Epidermal melanocyte (primary cell): ENCODE measurements at regions not wholly inside any gene's neighbourhood (a gene's known extent, or its start where the extent isn't known, plus 50 kb on each side); places are given as distances from the start of the nearest gene placed in this dataset.
A peak's percentile ranks its signal among the peaks of the same experiment; 100 is the strongest.
"Not testable (repeated sequence)": the region's sequence is repeated elsewhere in the genome, so short reads cannot be mapped to it uniquely, and the experiment has no call there.

ENCODE experiments used
- DNase-seq: peaks from one replicate; pipeline ENCODE4 v3.0.0; 2011; ENCODE audit warnings: low spot score; ENCODE audit not compliant: insufficient read length

DNA sequence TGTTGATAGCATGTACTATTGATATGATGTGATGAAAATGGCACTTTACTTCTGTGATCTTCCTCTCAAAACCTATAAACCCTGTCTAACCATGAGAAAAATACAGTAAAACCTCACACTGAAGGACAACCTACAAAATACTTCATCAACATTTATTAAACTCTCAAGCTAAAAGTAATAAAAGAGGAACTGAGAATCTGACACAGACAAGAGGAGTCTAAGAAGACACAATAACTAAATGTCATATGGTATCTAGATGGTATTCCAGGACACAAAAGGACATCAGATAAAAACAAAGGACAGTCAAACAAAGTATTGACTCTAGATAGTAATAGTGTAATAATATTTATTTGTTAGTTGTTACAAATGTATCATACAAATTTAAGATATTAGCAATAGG is 655.3 kb downstream of the SH3BGRL start:
- no peak for DNase-seq

DNA sequence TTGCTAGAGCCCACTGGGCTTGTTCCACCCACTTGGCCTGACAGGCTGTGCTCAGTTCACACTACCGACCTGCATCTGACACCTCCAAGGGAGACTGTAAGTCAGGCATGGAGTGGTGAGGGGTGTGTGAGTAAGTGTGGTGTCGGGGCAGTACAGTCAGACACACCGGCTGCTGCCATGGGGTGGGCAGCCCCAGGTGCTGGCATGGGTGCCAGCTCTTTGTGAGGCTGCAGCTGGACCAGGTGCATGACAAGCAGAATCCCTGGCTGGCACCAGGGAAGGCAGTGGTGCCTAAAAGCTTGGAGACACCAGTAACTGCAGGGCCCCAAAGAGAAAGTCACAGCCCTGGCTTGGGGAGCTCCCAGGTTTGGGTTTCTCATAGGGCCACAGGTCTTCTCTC is 665.0 kb downstream of the SH3BGRL start:
- no peak for DNase-seq

DNA sequence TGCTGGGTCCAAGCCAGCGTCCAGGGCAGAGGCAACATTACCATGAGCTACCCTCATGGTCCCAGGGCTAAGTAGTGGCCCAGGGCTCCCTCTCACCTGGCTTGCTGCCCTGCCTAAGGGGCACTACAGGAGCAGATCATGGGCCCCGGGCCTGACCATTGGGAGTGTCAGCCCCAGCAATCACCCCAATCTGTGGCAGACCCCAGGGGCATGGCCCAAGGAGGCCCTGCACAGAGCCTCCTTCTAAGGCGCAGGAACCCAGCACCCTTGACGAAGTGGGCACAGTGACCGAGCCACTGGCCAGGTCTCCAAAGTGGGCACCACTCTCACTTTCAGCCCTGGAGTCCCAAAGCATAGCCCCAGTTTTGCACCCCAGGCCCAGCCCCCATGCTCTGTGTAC is 667.1 kb downstream of the SH3BGRL start:
- no peak for DNase-seq

DNA sequence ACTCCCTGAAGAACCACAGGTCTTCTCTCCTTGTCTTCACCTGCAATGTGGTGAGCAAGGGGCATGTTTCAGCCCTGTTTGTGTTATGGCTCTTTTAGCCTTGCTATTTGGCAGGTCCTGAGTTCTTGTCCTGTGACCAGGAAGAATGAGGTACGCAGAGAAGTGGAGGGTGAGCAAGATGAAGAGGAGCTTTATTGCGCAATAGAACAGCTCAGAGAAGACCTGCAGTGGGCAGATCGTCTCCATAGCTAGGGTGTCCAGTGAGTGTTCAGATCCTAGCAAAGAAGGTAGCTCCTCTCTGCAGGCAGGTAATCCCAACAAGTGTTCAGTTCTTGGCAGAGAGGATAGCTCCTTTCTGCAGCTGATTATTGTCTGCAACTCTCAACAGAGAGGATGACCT is 672.9 kb downstream of the SH3BGRL start:
- DNase-seq = no peak

DNA sequence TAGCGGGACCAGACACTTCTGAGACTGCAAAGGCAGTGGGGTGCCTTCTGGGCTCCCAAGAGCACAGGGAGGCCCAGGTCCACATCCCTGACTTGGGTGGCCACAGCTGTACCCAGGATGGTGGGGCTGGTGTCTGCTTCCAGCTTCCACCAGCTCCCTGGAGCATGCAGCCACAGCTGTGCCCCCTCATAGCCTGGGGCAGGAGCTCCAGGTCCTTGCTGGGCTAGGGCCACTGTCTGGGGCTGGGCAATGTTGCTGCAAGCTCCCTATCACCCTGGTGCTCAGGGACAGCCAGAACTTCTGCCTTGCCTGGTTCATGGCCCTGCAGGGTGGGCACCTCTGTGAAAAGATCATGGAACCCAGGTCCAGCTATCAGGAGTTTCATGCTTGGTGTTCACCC is 673.9 kb downstream of the SH3BGRL start:
- no peak for DNase-seq

DNA sequence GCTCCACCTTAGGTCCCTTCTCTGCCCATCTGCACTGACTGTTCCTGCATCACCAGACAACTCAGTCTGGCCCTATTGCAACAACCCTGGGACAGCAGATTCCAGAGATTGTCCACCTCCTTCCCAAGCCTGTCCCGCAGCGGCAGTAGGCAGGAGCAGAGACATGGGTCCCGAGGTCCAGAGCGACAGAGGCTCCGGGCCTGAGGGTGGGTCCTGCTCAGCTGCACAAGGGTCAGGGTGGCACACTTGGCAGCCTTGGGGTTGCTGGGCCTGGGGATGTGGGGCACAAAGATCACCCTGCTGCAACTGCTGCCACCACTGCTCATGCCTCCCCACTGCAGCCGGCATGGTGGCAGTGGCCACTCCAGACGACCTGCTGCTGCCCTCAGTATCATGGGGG is 674.5 kb downstream of the SH3BGRL start:
- no peak for DNase-seq

DNA sequence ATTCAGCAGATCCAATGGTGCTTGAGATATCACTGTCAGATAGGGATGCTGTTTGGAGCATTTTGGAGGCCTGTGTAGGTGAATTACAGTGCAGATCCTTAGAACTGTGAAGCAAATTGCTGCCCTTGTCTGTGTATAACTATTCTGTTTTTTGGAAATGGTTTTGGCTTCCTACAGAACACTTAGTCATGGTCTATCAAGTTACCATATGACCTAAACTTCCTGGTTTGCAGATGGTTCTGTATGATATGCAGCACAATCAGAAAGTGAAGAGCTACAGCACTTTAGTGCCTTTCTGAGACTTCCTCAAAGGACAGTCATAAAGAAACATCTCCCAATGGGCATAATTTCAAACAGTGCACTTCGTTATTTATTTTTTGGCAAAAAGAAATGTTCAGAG is 688.6 kb downstream of the SH3BGRL start:
- no peak for DNase-seq

DNA sequence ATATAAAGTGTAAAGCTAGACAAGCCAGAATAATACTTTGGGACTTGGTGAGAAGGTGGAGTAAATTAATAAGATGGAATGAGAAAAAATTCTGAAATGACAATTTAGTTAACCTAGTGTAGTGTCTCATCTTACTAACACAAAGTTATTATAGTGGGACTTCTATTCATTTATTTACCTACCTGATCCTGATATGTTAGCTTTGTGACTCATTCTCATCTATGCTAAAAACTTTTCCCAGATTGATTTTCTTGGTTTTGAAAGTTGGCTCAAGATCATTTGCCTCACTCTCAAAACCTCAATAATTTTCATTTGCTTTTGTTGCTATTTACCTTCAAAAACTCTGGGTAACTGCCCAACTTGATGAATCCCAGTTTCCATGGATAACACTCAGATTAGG is 698.6 kb downstream of the SH3BGRL start:
- no peak for DNase-seq

DNA sequence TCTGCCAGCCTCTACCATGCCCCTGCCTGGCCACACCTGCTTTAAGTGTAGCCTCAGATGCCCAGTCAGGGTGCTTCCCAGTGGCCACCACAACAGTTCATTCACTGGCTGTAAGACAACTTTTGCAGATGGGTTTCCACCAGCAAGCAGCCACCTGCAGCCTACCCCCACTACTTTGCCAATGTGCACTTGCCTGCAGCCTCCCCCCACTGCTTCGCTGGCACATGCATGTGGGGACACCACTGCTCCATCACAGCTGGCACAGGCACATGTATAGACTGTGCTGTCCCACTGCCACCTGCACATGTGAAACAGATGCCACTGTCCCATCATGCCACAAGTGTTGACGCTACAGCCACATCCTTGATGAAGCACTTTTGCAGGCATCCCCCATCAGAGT is 723.9 kb downstream of the SH3BGRL start:
- no peak for DNase-seq

DNA sequence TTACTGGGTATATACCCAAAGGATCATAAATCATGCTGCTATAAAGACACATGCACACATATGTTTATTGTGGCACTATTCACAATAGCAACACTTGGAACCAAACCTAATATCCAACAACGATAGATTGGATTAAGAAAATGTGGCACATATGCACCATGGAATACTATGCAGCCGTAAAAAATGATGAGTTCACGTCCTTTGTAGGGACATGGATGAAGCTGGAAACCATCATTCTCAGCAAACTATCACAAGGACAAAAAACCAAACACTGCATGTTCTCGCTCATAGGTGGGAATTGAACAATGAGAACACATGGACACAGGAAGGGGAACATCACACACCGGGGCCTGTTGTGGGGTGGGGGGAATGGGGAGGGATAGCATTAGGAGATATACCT is 744.0 kb downstream of the SH3BGRL start:
- not testable (repeated sequence) for DNase-seq

DNA sequence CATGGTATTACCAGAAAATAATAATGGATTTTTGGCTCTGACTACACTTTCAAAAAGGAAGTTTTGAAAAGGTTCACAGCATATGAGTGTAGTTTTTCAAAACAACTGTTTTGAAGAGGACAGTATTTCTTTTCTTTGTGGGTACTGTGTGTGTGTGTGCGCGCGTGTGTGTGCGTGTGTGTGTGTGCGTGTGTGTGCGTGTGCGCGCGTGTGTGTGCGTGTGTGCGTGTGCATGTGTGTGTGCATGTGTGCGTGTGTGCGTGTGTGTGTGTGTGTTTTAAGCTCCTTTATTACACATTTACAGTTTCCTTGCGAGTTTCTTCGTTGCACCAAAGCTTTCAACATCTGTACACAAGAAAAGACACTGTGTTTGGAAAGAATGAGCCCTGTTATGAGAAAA is 755.4 kb downstream of the SH3BGRL start:
- DNase-seq = no peak

DNA sequence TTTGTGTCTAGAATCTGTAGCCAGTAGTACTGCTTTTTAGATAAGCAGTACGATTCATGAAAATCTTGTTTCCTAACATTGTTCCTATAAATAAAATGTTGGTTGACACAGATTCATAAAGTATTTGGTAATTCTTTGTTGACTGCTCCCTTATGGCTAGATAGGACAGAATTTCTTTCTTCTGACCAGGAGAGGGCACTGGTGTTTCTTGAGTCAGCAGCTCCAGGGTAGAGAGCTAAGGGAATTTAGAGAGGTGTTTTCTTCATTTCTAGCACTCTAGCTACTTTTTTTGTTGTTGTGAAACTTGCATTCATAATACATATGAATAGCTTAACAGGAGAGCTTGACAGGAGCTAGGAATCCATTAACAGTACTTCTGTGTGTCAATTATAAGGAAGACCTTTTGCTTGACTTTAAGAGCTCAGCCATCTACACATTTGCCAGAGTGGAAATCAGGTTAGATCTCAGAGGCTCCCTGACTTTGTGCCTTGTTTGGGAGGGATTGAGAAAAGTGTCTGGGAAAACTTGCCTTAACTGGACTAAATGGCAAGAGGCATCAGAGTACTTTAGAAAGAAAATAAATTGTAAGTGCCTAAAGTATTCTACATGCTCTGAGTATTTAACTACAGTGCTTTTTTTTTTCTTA is 756.1 kb downstream of the SH3BGRL start:
- peak; percentile 22 for DNase-seq

DNA sequence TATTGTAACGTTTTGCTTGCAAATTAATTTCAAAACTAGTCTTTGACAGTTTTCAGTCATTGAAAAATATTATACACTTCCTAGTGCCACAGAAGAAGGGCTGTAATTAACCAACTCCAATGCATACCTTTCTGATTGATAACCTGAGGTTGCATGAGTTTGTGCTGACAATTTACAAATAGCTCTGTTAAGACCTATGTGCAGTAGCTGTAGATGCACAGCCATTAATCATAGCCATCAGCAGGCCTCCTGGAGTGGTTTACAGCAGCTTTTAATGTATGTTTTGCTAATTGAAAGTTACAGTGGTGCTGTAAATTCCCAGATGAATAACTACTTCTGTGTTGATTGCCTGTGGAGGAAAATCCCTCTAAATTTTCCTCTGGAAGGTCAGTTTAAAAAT is 758.1 kb downstream of the SH3BGRL start:
- no peak for DNase-seq

DNA sequence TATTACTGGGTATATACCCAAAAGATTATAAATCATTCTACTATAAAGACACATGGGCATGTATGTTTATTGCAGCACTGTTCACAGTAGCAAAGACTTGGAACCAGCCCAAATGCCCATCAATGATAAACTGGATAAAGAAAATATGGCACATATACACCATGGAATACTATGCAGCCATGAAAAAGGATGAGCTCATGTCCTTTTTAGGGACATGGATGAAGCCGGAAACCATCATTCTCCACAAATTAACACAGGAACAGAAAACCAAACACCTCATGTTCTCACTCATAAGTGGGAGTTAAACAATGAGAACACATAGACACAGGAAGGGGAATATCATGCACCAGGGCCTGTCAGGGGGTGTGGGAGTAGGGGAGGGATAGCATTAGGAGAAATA is 772.5 kb downstream of the SH3BGRL start:
- DNase-seq = not testable (repeated sequence)

DNA sequence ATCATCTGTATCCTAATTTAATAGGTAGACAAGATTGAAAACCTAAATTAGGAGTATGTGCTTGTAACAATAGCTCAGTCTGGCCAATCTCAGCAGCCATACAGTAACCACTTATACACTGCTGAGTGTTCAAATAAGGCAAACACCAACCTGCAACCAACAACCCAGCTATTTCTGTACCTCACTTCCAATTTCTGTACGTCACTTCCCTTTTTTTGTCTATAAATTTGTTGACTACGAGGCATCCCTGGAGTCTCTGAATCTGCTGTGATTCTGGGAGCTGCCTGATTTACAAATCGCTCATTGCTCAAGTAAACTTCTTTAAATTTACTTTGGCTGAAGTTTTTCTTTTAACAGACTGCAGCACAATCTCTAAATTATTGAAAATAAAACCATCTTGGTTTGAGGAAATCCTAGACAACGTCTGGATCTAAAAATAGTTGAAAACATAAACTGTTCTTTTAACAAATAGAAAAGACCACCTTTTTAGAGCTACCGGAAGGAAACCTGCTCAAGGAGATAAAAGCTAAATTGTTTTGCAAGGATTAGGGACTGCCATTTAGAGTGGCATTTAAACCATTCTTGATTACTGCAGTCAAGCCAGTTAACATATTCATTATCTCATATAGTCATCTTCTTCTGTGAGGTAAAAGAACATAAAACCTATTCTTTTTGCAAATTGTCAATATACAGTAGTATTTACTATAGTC is 778.1 kb downstream of the SH3BGRL start:
- no peak for DNase-seq

DNA sequence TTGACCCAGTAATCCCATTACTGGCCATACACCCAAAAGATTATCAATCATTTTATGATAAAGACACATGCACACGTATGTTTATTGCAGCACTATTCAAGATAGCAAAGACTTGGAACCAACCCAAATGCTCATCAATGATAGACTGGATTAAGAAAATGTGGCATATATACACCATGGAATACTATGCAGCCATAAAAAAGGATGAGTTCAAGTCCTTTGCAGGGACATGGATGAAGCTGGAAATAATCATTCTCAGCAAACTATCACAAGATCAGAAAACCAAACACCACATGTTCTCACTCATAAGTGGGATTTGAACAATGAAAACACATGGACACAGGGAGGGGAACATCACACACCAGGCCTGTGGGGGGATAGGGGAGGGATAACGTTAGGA is 785.3 kb downstream of the SH3BGRL start:
- DNase-seq = not testable (repeated sequence)

DNA sequence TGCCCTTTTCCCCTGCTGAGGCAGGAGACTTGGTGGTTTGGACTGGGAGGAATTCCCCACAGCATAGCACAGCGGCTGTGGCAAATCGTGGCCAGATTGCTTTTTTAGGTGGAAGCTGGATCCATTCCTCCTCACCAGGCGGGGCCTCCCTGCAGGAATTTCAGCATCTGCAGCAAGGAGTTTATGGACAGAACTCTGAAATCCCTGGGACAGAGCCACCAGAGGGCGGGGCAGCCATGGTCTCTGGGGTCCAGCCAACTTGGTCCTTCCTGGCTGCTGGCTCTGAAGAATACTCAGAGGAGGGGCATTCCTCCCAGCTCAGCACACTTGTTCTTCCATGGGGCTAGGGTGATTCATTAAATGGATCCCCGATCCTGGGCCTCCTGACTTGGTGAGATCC is 794.3 kb downstream of the SH3BGRL start:
- no peak for DNase-seq

DNA sequence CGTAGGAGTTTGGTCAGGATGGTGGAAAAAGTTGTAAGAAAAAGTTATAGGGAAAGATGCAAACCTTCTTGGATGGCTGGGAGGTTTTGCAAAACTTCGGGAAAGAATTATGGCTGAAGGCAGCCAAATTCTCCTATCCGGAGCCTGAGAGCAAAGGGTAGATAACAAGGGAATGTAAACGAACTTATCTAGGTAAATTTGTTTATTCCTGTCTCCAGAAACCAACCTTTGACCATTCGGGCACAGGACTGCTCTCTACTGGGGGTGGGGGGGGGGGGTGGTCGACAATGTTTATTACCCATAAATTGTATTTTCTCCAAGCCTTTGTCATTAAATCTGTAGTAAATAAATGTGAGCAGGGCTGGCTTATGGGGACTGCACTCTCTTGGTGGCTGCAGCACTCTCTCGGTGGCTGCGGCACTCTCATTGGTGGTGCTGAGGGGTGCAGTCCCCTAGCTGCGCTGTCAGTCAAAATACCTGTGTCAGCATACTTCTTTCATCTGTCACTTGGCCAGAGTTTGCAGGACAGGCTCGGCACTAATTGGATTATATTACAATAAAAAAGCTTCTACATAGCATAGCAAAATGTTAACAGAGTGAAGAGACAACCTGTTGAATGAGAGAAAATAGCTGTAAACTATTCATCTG is 827.8 kb downstream of the SH3BGRL start:
- no peak for DNase-seq

DNA sequence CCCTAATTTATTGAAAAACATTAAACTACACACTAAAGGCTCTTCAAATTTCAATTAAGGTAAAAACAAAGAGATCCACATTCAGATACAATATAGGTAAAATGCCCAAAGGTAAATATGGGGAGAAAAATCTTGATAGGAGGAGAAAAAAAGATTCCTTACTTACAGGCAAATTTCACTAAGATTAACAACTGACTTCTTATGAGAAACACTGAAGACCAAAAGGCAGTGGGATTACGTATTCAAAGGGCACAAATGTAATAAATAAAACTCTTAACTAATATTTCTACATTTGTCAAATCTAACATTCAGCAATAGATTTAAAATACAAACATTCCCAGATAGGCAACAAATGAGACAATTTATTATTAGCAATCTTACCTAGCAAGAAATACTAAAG is 829.3 kb downstream of the SH3BGRL start:
- DNase-seq = no peak

DNA sequence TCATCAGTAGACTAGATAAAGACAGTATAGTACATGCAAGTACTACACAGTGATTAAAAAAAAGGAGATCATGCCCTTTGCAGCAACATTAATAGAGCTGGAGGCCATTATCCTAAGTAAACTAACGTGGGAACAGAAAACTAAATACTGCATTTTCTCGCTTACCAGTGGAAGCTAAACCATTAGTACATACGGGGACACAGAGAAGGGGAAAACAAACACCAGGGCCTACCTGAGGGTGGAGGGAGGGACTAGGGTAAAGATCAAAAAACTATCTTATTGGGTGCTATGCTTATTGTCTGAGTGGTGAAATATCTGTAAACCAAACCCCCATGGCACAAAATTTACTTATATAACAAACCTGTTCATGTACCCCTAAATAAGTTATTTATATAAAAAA is 836.9 kb downstream of the SH3BGRL start:
- DNase-seq = no peak

DNA sequence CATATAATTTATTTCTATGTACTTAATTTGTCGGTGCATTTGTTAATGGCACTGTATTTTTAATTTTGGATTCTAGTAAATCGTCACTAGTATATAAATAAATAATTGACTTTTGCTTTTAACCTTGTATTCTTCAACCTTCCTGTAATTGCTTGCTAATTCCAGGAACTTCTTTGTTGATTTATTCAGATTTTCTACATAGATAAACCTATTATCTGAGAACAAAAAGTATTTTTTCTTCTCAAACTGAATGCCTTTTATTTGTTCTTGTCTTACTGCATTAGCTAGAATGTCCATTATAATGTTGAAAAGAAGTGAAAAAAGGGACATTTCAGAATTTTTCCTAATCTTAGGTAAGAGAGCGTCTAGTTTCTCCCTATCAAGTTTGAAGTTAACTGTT is 839.1 kb downstream of the SH3BGRL start:
- no peak for DNase-seq

DNA sequence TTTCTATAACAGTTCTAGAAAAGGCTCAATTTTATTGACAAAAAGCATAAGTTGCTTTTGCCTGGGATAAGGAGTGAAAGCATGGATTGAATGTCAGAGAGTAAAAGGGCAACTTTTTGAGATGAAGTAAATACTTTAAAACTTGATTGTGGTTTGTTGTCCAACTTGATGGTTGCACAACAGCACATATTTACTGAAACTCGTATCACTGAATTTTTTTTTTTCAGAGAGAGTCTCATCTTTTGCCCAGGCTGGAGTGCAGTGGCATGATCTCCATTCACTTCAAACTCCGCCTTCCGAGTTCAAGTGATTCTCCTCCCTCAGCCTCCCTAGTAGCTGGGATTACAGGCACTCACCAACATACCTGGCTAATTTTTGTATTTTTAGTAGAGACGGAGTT is 856.8 kb downstream of the SH3BGRL start:
- no peak for DNase-seq

DNA sequence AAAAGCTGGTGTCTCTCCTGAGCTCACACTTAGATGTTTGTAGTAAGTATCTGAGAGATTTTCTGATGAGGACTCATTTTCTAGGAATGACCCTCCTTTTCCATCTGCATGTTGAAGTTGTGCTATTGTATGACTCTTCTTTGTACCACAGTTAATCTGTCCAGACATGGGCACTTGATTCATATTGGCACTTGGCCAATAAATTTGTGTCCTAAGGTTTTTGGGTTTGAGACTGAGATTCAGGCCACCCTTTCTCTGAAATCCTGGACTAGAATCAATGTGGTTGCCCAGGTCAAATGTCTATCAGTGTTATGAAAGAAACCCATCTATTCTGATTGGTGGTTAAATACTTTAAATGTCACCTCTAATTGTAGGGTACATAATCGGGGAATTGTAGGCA is 869.0 kb downstream of the SH3BGRL start:
- no peak for DNase-seq
